Muscle layer of duodenum (tissue), 2 donors: ENCODE measurements at regions not wholly inside any gene's neighbourhood (a gene's known extent, or its start where the extent isn't known, plus 50 kb on each side); places are given as distances from the start of the nearest gene placed in this dataset.

Experiments
- H3K27ac ChIP-seq: one replicate; pipeline ENCODE4 v1.7.0; 2013; ENCODE audit warnings: mild to moderate bottlenecking, low read length
- H3K27me3 ChIP-seq: one replicate; pipeline ENCODE4 v1.7.0; 2013; ENCODE audit warnings: low read depth, mild to moderate bottlenecking, control low read depth, low read length
- H3K36me3 ChIP-seq, 2 donors: one replicate each; pipeline ENCODE4 v1.7.0; 2013; ENCODE audit warnings: low read length in 2 of 2, control low read depth in 1 of 2, mild to moderate bottlenecking in 1 of 2; ENCODE audit not compliant: insufficient read depth in 2 of 2, control insufficient read depth in 1 of 2
- H3K4me1 ChIP-seq, 2 donors: one replicate each; pipeline ENCODE4 v1.7.0; 2013; ENCODE audit warnings: low read length in 2 of 2, mild to moderate bottlenecking in 2 of 2, control low read depth in 1 of 2, moderate library complexity in 1 of 2; ENCODE audit not compliant: insufficient read depth in 2 of 2, control insufficient read depth in 1 of 2
- H3K4me3 ChIP-seq, 2 donors: one replicate each; pipeline ENCODE4 v1.7.0; 2013; ENCODE audit warnings: low read length in 2 of 2, low read depth in 1 of 2, mild to moderate bottlenecking in 1 of 2
- H3K9me3 ChIP-seq, 2 donors: one replicate each; pipeline ENCODE4 v1.7.0; 2013; ENCODE audit warnings: low read length in 2 of 2, control low read depth in 1 of 2, mild to moderate bottlenecking in 1 of 2; ENCODE audit not compliant: control insufficient read depth in 1 of 2
- donor health status: healthy.

- H3K36me3 ChIP-seq: no peaks in the 10 kb centered on the region
Measured at GRCh38 chr1:208939537-208940085, 643.9 kb upstream of the CAMK1G start.

GRCh38 chr1:208942394-208943130 lies 641.0 kb upstream of the CAMK1G start:
- Histone ChIP-seq H3K27me3 (no peaks in the 10 kb centered on the region), H3K4me3 (no peak overlapping the region), H3K9me3 (no peaks in the 10 kb centered on the region), H3K36me3 (no peaks in the 10 kb centered on the region), H3K4me1 (no peaks in the 10 kb centered on the region), H3K27ac (no peak overlapping the region)

More at GRCh38 chr1:208939537-208940085, 643.9 kb upstream of the CAMK1G start:
- Histone ChIP-seq H3K9me3 (no peaks in the 10 kb centered on the region), H3K27ac (no peak overlapping the region), H3K27me3 (no peaks in the 10 kb centered on the region), H3K4me3 (no peak overlapping the region), H3K4me1 (no peaks in the 10 kb centered on the region)

- no peaks in the 10 kb centered on the region for H3K4me1 ChIP-seq
- no peak overlapping the region for H3K27ac ChIP-seq
- no peaks in the 10 kb centered on the region for H3K9me3 ChIP-seq
- no peak overlapping the region for H3K4me3 ChIP-seq
- no peaks in the 10 kb centered on the region for H3K27me3 ChIP-seq
- no peaks in the 10 kb centered on the region for H3K36me3 ChIP-seq
Measured at GRCh38 chr1:208943291-208943690, 640.2 kb upstream of the CAMK1G start.

- H3K27me3 ChIP-seq: no peaks in the 10 kb centered on the region
- no peak overlapping the region for H3K4me3 ChIP-seq
- H3K4me1 ChIP-seq: no peaks in the 10 kb centered on the region
- no peaks in the 10 kb centered on the region for H3K36me3 ChIP-seq
- no peak overlapping the region for H3K27ac ChIP-seq
- no peaks in the 10 kb centered on the region for H3K9me3 ChIP-seq
Measured at GRCh38 chr1:208944981-208945451, 638.5 kb upstream of the CAMK1G start.

- H3K36me3 ChIP-seq: no peaks in the 10 kb centered on the region
- no peak overlapping the region for H3K4me3 ChIP-seq
- H3K4me1 ChIP-seq: no peaks in the 10 kb centered on the region
- H3K27ac ChIP-seq: no peak overlapping the region
- H3K9me3 ChIP-seq: no peaks in the 10 kb centered on the region
- H3K27me3 ChIP-seq: no peaks in the 10 kb centered on the region
Measured at GRCh38 chr1:208950206-208950605, 633.3 kb upstream of the CAMK1G start.

GRCh38 chr1:208951026-208951525 lies 632.4 kb upstream of the CAMK1G start:
- Histone ChIP-seq H3K4me1 (no peaks in the 10 kb centered on the region), H3K4me3 (no peak overlapping the region), H3K27ac (no peak overlapping the region), H3K27me3 (no peaks in the 10 kb centered on the region), H3K36me3 (no peaks in the 10 kb centered on the region), H3K9me3 (no peaks in the 10 kb centered on the region)

- no peaks in the 10 kb centered on the region for H3K36me3 ChIP-seq
- no peaks in the 10 kb centered on the region for H3K9me3 ChIP-seq
- H3K27me3 ChIP-seq: no peaks in the 10 kb centered on the region
- H3K27ac ChIP-seq: no peak overlapping the region
- H3K4me1 ChIP-seq: no peaks in the 10 kb centered on the region
- no peak overlapping the region for H3K4me3 ChIP-seq
Measured at GRCh38 chr1:208951908-208952307, 631.6 kb upstream of the CAMK1G start.

- Histone ChIP-seq H3K4me3 (no peak overlapping the region), H3K9me3 (peaks cover 0 to 14% of the 10 kb centered on the region in 2 donors), H3K27ac (no peak overlapping the region)
Measured at GRCh38 chr1:208962867-208963266, 620.6 kb upstream of the CAMK1G start.

GRCh38 chr1:208965351-208965750 lies 618.2 kb upstream of the CAMK1G start:
- no peaks in the 10 kb centered on the region for H3K4me1 ChIP-seq
- H3K27me3 ChIP-seq: no peaks in the 10 kb centered on the region
- no peak overlapping the region for H3K27ac ChIP-seq
- H3K36me3 ChIP-seq: no peaks in the 10 kb centered on the region
- H3K4me3 ChIP-seq: no peak overlapping the region
- no peaks in the 10 kb centered on the region for H3K9me3 ChIP-seq

More at GRCh38 chr1:208962867-208963266, 620.6 kb upstream of the CAMK1G start:
- no peaks in the 10 kb centered on the region for H3K27me3 ChIP-seq
- H3K36me3 ChIP-seq: no peaks in the 10 kb centered on the region
- no peaks in the 10 kb centered on the region for H3K4me1 ChIP-seq

- H3K27me3 ChIP-seq: no peaks in the 10 kb centered on the region
- no peaks in the 10 kb centered on the region for H3K4me1 ChIP-seq
- no peak overlapping the region for H3K4me3 ChIP-seq
- no peaks in the 10 kb centered on the region for H3K9me3 ChIP-seq
- no peak overlapping the region for H3K27ac ChIP-seq
- no peaks in the 10 kb centered on the region for H3K36me3 ChIP-seq
Measured at GRCh38 chr1:208967334-208967733, 616.2 kb upstream of the CAMK1G start.

- H3K27me3 ChIP-seq: no peaks in the 10 kb centered on the region
- no peak overlapping the region for H3K27ac ChIP-seq
- H3K36me3 ChIP-seq: no peaks in the 10 kb centered on the region
- H3K9me3 ChIP-seq: peaks cover 0 to 5% of the 10 kb centered on the region in 2 donors
- no peaks in the 10 kb centered on the region for H3K4me1 ChIP-seq
- H3K4me3 ChIP-seq: no peak overlapping the region
Measured at GRCh38 chr1:208974717-208975116, 608.8 kb upstream of the CAMK1G start.
